Endodermal cell (in vitro differentiated cells): ENCODE measurements at regions not wholly inside any gene's neighbourhood (a gene's known extent, or its start where the extent isn't known, plus 50 kb on each side); places are given as distances from the start of the nearest gene placed in this dataset.

ENCODE experiments used
- DNase-seq: peaks from one replicate; pipeline ENCODE4 v3.0.0-alpha.2; 2017
- H3K27ac ChIP-seq: 2 replicates; pipeline ENCODE4 v1.5.1; 2013; ENCODE audit warnings: mild to moderate bottlenecking, low read depth, low read length, moderate library complexity
- H3K27me3 ChIP-seq: 2 replicates; pipeline ENCODE4 v1.6.1; 2013; ENCODE audit warnings: mild to moderate bottlenecking, low read length, moderate library complexity; ENCODE audit not compliant: insufficient read depth, control insufficient read depth, poor library complexity, severe bottlenecking
- H3K36me3 ChIP-seq: 2 replicates; pipeline ENCODE4 v1.7.0; 2013; ENCODE audit warnings: mild to moderate bottlenecking, low read length, moderate library complexity; ENCODE audit not compliant: control insufficient read depth, insufficient read depth
- H3K4me1 ChIP-seq: one replicate; pipeline ENCODE4 v1.7.0; 2013; ENCODE audit warnings: low read length; ENCODE audit not compliant: control insufficient read depth, insufficient read depth
- H3K4me3 ChIP-seq: 2 replicates; pipeline ENCODE4 v1.5.1; 2013; ENCODE audit warnings: mild to moderate bottlenecking, low read length, moderate library complexity
- H3K9ac ChIP-seq: 2 replicates; pipeline ENCODE4 v1.6.1; 2013; ENCODE audit warnings: mild to moderate bottlenecking, low read length, moderate library complexity; ENCODE audit not compliant: poor library complexity, severe bottlenecking; ENCODE audit errors: extremely low read depth
- H3K9me3 ChIP-seq: 2 replicates; pipeline ENCODE4 v1.6.1; 2013; ENCODE audit warnings: mild to moderate bottlenecking, low read length, moderate library complexity; ENCODE audit not compliant: control insufficient read depth
- H3K27ac Mint-ChIP-seq: 2 replicates; pipeline ENCODE4 v1.8.0; 2020; ENCODE audit warnings: mixed read lengths
- H3K27me3 Mint-ChIP-seq: 2 replicates; pipeline ENCODE4 v1.8.0; 2021; ENCODE audit warnings: mild to moderate bottlenecking, mixed read lengths; ENCODE audit not compliant: insufficient read depth
- H3K36me3 Mint-ChIP-seq: 2 replicates; pipeline ENCODE4 v1.8.0; 2020; ENCODE audit warnings: low read depth, mixed read lengths
- H3K4me1 Mint-ChIP-seq: 2 replicates; pipeline ENCODE4 v1.8.0; 2020; ENCODE audit warnings: mixed read lengths
- H3K4me3 Mint-ChIP-seq: 2 replicates; pipeline ENCODE4 v1.8.0; 2020; ENCODE audit warnings: mild to moderate bottlenecking, moderate library complexity, mixed read lengths
- H3K9me3 Mint-ChIP-seq: 2 replicates; pipeline ENCODE4 v1.8.0; 2020; ENCODE audit warnings: mild to moderate bottlenecking, mixed read lengths
- WGBS, 2 experiments: methylation state at CpG; one replicate each; pipeline versions ENCODE4 v1.1.5 to v1.1.7; 2013; ENCODE audit warnings: missing lambda C conversion rate in 2 of 2, mixed read lengths in 1 of 2; ENCODE audit not compliant: insufficient coverage in 1 of 2, insufficient read length in 1 of 2; 5-methylcytosine and 5-hydroxymethylcytosine counted together
- TF ChIP-seq, protein P1 (sequence below): fragments of 200-600 bp; sonication (generic); conservative IDR thresholded peaks from 2 replicates; pipeline ENCODE4 v1.5.0; 2021; ENCODE audit warnings: antibody characterized with exemption, mild to moderate bottlenecking

DNA sequence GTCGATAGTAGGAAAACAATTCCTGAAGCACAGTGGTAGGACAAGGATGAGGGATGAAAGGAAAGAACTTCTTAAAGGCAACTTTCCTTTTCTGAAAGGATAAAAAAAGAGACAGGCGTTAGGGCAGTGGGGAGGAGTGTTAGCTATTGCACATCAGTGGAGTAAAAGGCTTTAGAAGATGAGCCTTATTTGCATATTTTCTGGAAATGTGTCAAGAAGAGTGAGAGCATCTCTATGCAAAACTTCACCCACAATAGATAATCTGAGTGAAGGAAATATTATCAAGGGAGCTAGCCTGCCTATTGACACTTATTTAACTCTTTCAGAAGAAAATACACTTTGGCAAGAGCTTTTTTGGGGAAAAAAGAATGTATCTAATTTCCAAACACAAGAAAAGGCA, 151.6 kb downstream of the MACIR start:
- no peak overlapping the region for H3K9ac ChIP-seq
- no peaks in the 10 kb centered on the region for H3K9me3 ChIP-seq
- TF ChIP-seq, protein P1, sequence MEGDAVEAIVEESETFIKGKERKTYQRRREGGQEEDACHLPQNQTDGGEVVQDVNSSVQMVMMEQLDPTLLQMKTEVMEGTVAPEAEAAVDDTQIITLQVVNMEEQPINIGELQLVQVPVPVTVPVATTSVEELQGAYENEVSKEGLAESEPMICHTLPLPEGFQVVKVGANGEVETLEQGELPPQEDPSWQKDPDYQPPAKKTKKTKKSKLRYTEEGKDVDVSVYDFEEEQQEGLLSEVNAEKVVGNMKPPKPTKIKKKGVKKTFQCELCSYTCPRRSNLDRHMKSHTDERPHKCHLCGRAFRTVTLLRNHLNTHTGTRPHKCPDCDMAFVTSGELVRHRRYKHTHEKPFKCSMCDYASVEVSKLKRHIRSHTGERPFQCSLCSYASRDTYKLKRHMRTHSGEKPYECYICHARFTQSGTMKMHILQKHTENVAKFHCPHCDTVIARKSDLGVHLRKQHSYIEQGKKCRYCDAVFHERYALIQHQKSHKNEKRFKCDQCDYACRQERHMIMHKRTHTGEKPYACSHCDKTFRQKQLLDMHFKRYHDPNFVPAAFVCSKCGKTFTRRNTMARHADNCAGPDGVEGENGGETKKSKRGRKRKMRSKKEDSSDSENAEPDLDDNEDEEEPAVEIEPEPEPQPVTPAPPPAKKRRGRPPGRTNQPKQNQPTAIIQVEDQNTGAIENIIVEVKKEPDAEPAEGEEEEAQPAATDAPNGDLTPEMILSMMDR, result no peak
- no peaks in the 10 kb centered on the region for H3K4me1 ChIP-seq
- Mint-ChIP-seq H3K27ac (no peak overlapping the region), H3K4me1 (no peaks in the 10 kb centered on the region), H3K9me3 (no peaks in the 10 kb centered on the region), H3K36me3 (no peaks in the 10 kb centered on the region), H3K27me3 (no peaks in the 10 kb centered on the region), H3K4me3 (no peak overlapping the region)
- WGBS, 2 experiments, result 93 to 95% methylated on average over 1 to 2 of the region's 2 CpGs
- H3K27me3 ChIP-seq, result no peaks in the 10 kb centered on the region
- no peaks in the 10 kb centered on the region for H3K36me3 ChIP-seq
- no peak overlapping the region for H3K4me3 ChIP-seq
- DNase-seq, result no peak
- H3K27ac ChIP-seq, result no peak overlapping the region

DNA sequence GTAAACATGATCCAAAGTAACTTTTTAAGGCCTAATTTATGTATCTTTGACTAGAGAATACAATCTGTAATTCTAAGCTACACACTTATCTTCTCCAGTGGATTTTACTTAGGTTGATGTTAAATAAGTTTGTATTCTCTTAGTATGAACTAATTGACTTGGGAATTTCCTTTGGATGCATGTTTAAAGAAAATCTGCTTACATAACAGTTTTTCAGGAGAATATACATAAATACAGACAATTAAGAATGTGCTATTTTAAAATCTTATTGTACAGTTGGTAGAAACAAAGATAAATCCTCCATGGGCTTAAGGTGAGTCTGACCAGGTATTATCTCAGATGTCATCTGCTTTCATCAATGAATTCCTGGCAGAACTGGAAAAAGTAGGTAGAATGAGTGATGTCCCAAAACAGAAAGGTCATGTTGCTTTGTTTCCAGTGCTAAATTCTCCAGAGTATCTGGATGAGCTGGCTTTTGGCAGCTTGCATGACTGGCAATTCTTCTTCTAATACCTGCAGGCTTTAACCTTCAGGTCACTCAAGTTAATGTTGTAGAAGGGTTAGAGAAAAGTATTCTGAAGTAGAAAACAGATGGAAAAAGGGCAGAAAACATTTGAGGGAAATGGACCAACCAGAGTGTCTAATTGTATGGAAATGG, 150.6 kb downstream of the MACIR start:
- H3K9me3 ChIP-seq, result no peaks in the 10 kb centered on the region
- H3K4me1 ChIP-seq, result no peaks in the 10 kb centered on the region
- Mint-ChIP-seq H3K27ac (no peak overlapping the region), H3K36me3 (no peaks in the 10 kb centered on the region), H3K4me3 (no peak overlapping the region), H3K4me1 (no peaks in the 10 kb centered on the region), H3K27me3 (no peaks in the 10 kb centered on the region), H3K9me3 (no peaks in the 10 kb centered on the region)
- no peak overlapping the region for H3K9ac ChIP-seq
- H3K27ac ChIP-seq, result no peak overlapping the region
- TF ChIP-seq, protein P1, result no peak
- H3K4me3 ChIP-seq, result no peak overlapping the region
- H3K36me3 ChIP-seq, result no peaks in the 10 kb centered on the region
- no peaks in the 10 kb centered on the region for H3K27me3 ChIP-seq
- DNase-seq, result no peak

DNA sequence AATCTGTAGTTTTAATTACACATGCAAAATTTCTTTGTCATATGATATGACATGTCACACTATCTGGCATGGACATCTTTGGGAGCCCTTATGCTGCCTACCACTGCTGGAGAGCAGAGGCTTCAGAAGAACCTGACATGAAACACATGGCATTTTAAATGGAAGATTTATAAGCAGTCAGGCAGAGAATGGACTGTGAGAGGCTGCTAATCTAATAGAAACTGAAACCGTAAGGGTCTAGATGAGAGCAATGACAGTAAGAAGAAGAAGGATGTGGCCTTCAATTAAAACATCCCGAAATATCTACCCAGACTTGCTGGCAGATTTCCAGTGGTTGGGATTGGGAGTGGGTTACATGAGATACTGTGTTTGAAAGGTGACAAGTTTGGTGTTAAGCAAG, 149.8 kb downstream of the MACIR start:
- 92 to 100% methylated on average over 1 to 2 of the region's 2 CpGs for WGBS, 2 experiments
- Histone ChIP-seq H3K27me3 (no peaks in the 10 kb centered on the region), H3K27ac (no peak overlapping the region), H3K4me1 (no peaks in the 10 kb centered on the region), H3K9ac (no peak overlapping the region), H3K4me3 (no peak overlapping the region), H3K9me3 (no peaks in the 10 kb centered on the region), H3K36me3 (no peaks in the 10 kb centered on the region)
- DNase-seq, result no peak
- H3K27me3 Mint-ChIP-seq, result no peaks in the 10 kb centered on the region
- TF ChIP-seq, protein P1, result no peak
- H3K27ac Mint-ChIP-seq, result no peak overlapping the region
- H3K36me3 Mint-ChIP-seq, result no peaks in the 10 kb centered on the region
- no peak overlapping the region for H3K4me3 Mint-ChIP-seq
- no peaks in the 10 kb centered on the region for H3K4me1 Mint-ChIP-seq
- no peaks in the 10 kb centered on the region for H3K9me3 Mint-ChIP-seq
